ES-I3 (cell line): ENCODE measurements at regions not wholly inside any gene's neighbourhood (a gene's known extent, or its start where the extent isn't known, plus 50 kb on each side); places are given as distances from the start of the nearest gene placed in this dataset.
"Not testable (repeated sequence)": the region's sequence is repeated elsewhere in the genome, so short reads cannot be mapped to it uniquely, and the experiment has no call there.

Source experiments
- H3K36me3 ChIP-seq: 2 replicates; pipeline ENCODE4 v1.6.1; 2013; ENCODE audit warnings: mild to moderate bottlenecking, low read length, control low read depth, moderate library complexity; ENCODE audit not compliant: insufficient read depth
- H3K4me1 ChIP-seq: 2 replicates; pipeline ENCODE4 v1.6.1; 2013; ENCODE audit warnings: mild to moderate bottlenecking, control low read depth, low read length; ENCODE audit not compliant: insufficient read depth
- H3K9ac ChIP-seq: 2 replicates; pipeline ENCODE4 v1.6.1; 2013; ENCODE audit warnings: low read depth, mild to moderate bottlenecking, low read length, moderate library complexity
- H3K9me3 ChIP-seq: 2 replicates; pipeline ENCODE4 v1.6.1; 2013; ENCODE audit warnings: mild to moderate bottlenecking, low read length, moderate library complexity; ENCODE audit not compliant: control insufficient read depth, insufficient read depth

DNA sequence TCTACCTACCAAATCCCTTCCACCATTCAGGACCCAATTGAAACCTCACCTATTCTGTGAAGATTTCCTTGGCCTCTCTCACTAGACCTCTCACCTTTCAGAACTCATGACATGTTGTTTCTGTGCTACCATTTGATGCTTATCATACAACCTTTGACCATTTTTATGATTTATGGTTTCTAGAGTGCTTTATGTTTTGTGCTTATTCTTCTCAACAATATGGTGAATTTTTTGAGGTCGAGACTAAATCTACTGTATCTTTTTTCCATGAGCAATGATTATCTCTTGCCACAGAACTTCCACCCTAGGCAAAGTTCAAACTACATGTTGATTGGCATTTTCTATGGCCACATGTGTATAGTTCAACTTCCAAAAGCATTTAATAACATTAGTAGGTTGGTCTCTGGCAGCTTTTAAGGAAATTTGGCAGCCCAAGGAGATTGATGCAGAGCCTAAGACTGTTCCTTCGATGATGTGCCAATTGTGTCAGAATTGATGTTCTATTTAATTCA is 84.9 kb downstream of the OLIG3 start:
- Histone ChIP-seq H3K4me1 (peaks cover 11% of the 10 kb centered on the region; the same call in 1 of the 2 replicates), H3K36me3 (no peaks in the 10 kb centered on the region), H3K9me3 (no peaks in the 10 kb centered on the region), H3K9ac (no peak overlapping the region)

DNA sequence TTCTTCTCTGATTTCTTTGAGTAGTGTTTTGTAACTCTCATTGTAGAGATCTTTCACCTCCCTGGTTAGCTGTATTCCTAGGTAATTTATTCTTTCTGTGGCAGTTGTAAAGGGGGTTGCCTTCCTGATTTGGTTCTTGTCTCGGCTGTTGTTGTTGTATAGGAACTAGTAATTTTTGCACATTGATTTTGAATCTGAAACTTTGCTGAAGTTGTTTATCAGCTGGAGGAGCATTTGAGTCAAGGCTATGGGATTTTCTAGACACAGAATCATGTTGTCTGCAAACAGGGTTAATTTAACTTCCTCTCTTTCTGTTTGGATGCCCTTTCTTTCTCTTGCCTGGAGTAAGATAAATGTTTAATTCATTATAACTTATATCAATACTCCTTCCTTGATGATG is 86.4 kb downstream of the OLIG3 start:
- H3K9me3 ChIP-seq, result no peaks in the 10 kb centered on the region

DNA sequence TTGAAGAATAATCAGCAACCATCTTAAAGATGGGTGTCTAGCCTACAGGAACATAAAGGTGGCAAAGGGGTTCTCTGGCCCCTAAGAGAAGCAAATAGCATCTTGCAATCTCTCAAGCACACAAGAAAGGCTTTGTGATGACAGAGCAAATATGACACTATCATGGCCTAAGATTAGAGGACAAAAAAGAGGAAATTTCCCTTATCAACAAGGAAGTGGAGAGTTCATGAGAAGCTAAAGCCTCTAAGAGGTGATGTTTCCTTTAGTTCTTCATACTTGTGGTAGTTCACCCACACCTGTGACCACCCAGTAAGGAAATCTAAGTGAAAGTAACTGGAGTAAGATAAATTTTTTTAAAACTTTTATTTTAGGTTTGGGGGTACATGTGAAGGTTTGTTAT is 88.4 kb downstream of the OLIG3 start:
- Histone ChIP-seq H3K9me3 (no peaks in the 10 kb centered on the region), H3K9ac (no peak overlapping the region), H3K4me1 (no peaks in the 10 kb centered on the region), H3K36me3 (no peaks in the 10 kb centered on the region)

More for the DNA sequence above, 86.4 kb downstream of the OLIG3 start:
- Histone ChIP-seq H3K4me1 (peaks cover 3% of the 10 kb centered on the region; the same call in 1 of the 2 replicates), H3K36me3 (no peaks in the 10 kb centered on the region), H3K9ac (no peak overlapping the region)

GRCh38 chr6:137403855-137404254 is 90.3 kb downstream of the OLIG3 start:
- Histone ChIP-seq H3K9me3 (no peaks in the 10 kb centered on the region), H3K4me1 (no peaks in the 10 kb centered on the region), H3K9ac (no peak overlapping the region), H3K36me3 (no peaks in the 10 kb centered on the region)

DNA sequence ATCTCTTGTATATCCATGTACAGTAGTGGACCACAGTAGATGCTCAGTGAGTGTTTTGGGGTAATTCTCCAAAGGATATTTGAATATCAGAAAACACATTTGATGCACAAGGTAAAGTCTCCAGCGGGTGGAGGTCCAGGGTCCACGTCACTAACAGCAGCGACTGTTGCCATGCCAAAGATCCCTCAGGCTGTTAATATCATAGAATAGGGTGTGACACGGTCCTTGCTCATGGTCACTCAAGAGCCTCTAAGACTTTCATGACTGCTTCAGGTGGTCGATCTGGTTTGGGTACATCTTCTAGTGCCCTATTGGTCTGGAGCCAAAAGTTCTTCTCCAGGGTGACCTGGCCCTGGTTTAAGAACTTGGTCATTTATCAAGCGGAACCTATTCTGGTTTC is 90.8 kb downstream of the OLIG3 start:
- Histone ChIP-seq H3K36me3 (no peaks in the 10 kb centered on the region), H3K4me1 (no peaks in the 10 kb centered on the region), H3K9me3 (no peaks in the 10 kb centered on the region), H3K9ac (no peak overlapping the region)

DNA sequence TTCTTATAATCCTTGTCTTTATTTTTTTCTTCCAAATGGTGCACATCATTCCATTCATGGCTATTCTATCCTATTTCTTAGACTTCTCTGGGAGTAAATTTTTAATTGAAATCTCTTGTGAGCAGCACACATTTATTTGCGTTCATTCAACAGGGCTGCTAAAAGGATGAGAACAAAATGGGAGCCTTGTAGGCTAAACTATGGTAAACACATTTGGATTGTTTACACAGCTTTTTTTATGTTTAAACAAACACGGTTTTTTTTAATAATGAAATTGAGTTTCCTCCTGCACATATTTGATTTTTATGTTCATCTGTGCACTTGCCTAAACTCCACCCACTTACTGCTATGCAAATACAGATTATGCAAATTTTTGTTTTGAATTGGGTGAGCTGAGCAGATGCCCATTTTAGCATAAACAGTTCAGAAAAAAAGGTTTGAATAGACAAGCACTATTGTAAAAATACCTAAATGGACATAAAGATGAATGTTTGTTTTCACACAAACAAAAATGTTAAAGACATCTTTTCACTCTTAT is 92.0 kb downstream of the OLIG3 start:
- Histone ChIP-seq H3K4me1 (no peaks in the 10 kb centered on the region), H3K9ac (no peak overlapping the region), H3K36me3 (no peaks in the 10 kb centered on the region), H3K9me3 (no peaks in the 10 kb centered on the region)

- Histone ChIP-seq H3K4me1 (no peaks in the 10 kb centered on the region), H3K9me3 (no peaks in the 10 kb centered on the region), H3K36me3 (no peaks in the 10 kb centered on the region), H3K9ac (no peak overlapping the region)
Observed at GRCh38 chr6:137401088-137401487, 93.1 kb downstream of the OLIG3 start.

DNA sequence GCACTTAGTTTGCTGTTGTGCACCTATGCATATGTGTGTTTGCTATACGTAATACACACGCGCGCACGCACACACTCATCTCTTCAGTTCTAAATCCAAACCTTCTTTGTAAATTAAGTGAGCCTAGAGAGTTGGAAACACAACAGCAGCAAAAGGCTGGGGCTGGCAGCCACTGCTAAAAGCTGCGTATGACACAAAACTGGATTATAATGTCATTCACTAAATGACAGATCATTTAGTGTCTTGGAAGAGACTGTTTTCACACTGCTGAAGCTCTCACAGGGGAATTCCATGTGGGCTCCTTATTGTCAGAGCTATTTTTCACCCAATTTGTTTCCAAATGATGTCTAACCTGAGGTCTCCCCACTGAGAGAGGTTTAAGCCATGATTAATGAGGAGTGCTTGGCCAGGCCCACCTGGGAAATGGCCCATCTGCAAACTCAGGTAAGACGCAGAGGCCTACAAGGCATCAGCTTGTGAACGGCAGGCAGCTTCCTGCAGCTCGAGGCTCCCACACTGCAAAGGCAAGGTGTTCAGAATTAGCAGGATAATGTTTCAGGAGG is 94.2 kb downstream of the OLIG3 start:
- Histone ChIP-seq H3K9me3 (no peaks in the 10 kb centered on the region), H3K4me1 (no peaks in the 10 kb centered on the region), H3K9ac (no peak overlapping the region), H3K36me3 (no peaks in the 10 kb centered on the region)

DNA sequence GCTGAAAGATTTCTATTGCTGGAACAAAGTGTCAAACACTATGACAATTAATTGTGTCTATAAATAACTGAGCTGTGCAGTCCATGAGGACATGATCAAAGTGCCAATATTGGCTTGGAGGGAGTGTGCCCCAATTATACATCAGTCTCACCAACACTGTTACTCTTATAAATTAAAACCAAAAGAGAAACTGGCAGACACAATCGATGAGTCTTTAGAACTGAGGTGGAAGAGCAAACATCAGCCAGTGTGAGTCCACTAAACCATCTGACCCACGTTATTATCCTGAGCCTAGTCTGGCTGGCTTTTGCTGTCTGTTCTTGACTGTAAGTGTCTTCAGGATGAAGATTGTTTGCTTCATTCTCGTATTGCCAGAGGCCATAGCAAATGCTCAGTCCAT is 98.9 kb downstream of the OLIG3 start:
- H3K9ac ChIP-seq, result no peak overlapping the region
- H3K4me1 ChIP-seq, result no peaks in the 10 kb centered on the region
- no peaks in the 10 kb centered on the region for H3K9me3 ChIP-seq
- no peaks in the 10 kb centered on the region for H3K36me3 ChIP-seq

- Histone ChIP-seq H3K9me3 (no peaks in the 10 kb centered on the region), H3K36me3 (no peaks in the 10 kb centered on the region), H3K9ac (no peak overlapping the region), H3K4me1 (no peaks in the 10 kb centered on the region)
Observed at GRCh38 chr6:137391061-137391814, 103.0 kb downstream of the OLIG3 start.

GRCh38 chr6:137390334-137390733 is 103.9 kb downstream of the OLIG3 start:
- H3K36me3 ChIP-seq, result no peaks in the 10 kb centered on the region
- H3K4me1 ChIP-seq, result no peaks in the 10 kb centered on the region
- no peak overlapping the region for H3K9ac ChIP-seq
- no peaks in the 10 kb centered on the region for H3K9me3 ChIP-seq

GRCh38 chr6:137389150-137389704 is 105.0 kb downstream of the OLIG3 start:
- Histone ChIP-seq H3K4me1 (no peaks in the 10 kb centered on the region), H3K36me3 (no peaks in the 10 kb centered on the region), H3K9me3 (no peaks in the 10 kb centered on the region), H3K9ac (no peak overlapping the region)

GRCh38 chr6:137387096-137387764 is 107.0 kb downstream of the OLIG3 start:
- Histone ChIP-seq H3K9ac (no peak overlapping the region), H3K9me3 (no peaks in the 10 kb centered on the region), H3K4me1 (no peaks in the 10 kb centered on the region), H3K36me3 (no peaks in the 10 kb centered on the region)

DNA sequence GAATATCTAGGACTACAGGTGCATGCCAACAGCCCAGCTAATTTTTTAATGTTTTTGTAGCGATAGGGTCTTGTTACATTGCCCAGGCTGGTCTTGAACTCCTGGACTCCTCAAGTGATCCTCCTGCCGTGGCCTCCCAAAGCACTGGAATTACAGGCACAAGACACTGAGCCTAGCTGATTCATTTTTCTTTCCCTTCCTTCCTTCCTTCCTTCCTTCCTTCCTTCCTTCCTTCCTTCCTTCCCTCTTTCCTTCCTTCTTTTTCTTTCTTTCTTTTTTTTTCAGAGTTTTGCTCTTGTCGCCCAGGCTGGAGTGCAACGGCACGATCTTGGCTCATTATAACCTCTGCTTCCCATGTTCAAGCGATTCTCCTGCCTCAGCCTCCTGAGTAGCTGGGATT is 110.9 kb downstream of the OLIG3 start:
- not testable (repeated sequence) for H3K9me3 ChIP-seq, H3K4me1 ChIP-seq, H3K36me3 ChIP-seq, H3K9ac ChIP-seq
